Activated CD8-positive, alpha-beta T cell treated with anti-CD3 and anti-CD28 coated beads for 36 hours (primary cell): ENCODE measurements at regions not wholly inside any gene's neighbourhood (a gene's known extent, or its start where the extent isn't known, plus 50 kb on each side); places are given as distances from the start of the nearest gene placed in this dataset.
"Not testable (repeated sequence)": the region's sequence is repeated elsewhere in the genome, so short reads cannot be mapped to it uniquely, and the experiment has no call there.

Experiments
- ATAC-seq: fragments of 200-7000 bp; cut with Tn5 transposase; one replicate; pipeline ENCODE4 v1.10.0; 2021; ENCODE audit warnings: mild to moderate bottlenecking, moderate library complexity
- CTCF ChIA-PET: fragments of 350-600 bp; sonication (Branson Sonifier 250); formaldehyde crosslinking; loops from one replicate; lab custom pipeline; 2021; ENCODE audit warnings: antibody characterized with exemption; lab: Charles Lee
- POLR2A ChIA-PET: fragments of 350-600 bp; sonication (Branson Sonifier 250); formaldehyde crosslinking; loops from one replicate; lab custom pipeline; 2021; ENCODE audit warnings: antibody characterized with exemption; lab: Charles Lee
- DNase-seq: peaks from one replicate; pipeline ENCODE4 v3.0.0-alpha.2; 2020
- H3K27ac Mint-ChIP-seq: one replicate; pipeline ENCODE4 v1.8.0; 2021; ENCODE audit warnings: mild to moderate bottlenecking, mixed read lengths
- H3K27me3 Mint-ChIP-seq: one replicate; pipeline ENCODE4 v1.8.0; 2021; ENCODE audit warnings: mixed read lengths
- H3K36me3 Mint-ChIP-seq: one replicate; pipeline ENCODE4 v1.8.0; 2021; ENCODE audit warnings: low read depth, mixed read lengths
- H3K4me1 Mint-ChIP-seq: one replicate; pipeline ENCODE4 v1.8.0; 2021; ENCODE audit warnings: low read depth, mixed read lengths
- H3K4me3 Mint-ChIP-seq: one replicate; pipeline ENCODE4 v1.8.0; 2021; ENCODE audit warnings: mild to moderate bottlenecking, moderate library complexity, mixed read lengths
- H3K9me3 Mint-ChIP-seq: one replicate; pipeline ENCODE4 v1.8.0; 2021; ENCODE audit warnings: mixed read lengths
- CTCF ChIP-seq: fragments of 200-600 bp; IDR thresholded peaks from one replicate; pipeline ENCODE4 v1.8.0; 2022; ENCODE audit warnings: antibody characterized with exemption, mild to moderate bottlenecking
- intact Hi-C: fragments of 100-400 bp; cut with micrococcal nuclease; formaldehyde crosslinking; loops from one replicate; pipeline ENCODE4 v1.10.0; 2022

- CTCF ChIA-PET, result no interaction called here
- Mint-ChIP-seq H3K4me3 (no peak overlapping the region), H3K4me1 (no peaks in the 10 kb centered on the region), H3K9me3 (peaks cover 15% of the 10 kb centered on the region), H3K36me3 (no peaks in the 10 kb centered on the region), H3K27ac (no peak overlapping the region), H3K27me3 (no peaks in the 10 kb centered on the region)
- no peak for DNase-seq
- ATAC-seq, result no peak
- intact Hi-C loops, result no loop called here
- POLR2A ChIA-PET, result no interaction called here
- no peak for TF ChIP-seq CTCF
These were observed 775.8 kb downstream of the CDH11 start for GRCh38 chr16:64346080-64346479.

- no peak overlapping the region for H3K4me3 Mint-ChIP-seq
- CTCF ChIA-PET, result no interaction called here
- POLR2A ChIA-PET, result no interaction called here
- intact Hi-C loops, result no loop called here
- H3K27ac Mint-ChIP-seq, result no peak overlapping the region
- ATAC-seq (no peak), DNase-seq (no peak)
- no peak for TF ChIP-seq CTCF
- no peaks in the 10 kb centered on the region for H3K27me3 Mint-ChIP-seq
- no peaks in the 10 kb centered on the region for H3K4me1 Mint-ChIP-seq
- H3K9me3 Mint-ChIP-seq, result peaks cover 17% of the 10 kb centered on the region
- H3K36me3 Mint-ChIP-seq, result no peaks in the 10 kb centered on the region
These were observed 776.7 kb downstream of the CDH11 start for GRCh38 chr16:64345142-64345541.

GRCh38 chr16:64343820-64344443, 777.9 kb downstream of the CDH11 start:
- DNase-seq, H3K4me3 Mint-ChIP-seq, ATAC-seq, H3K4me1 Mint-ChIP-seq, H3K27me3 Mint-ChIP-seq, intact Hi-C loops, H3K27ac Mint-ChIP-seq, CTCF ChIA-PET, H3K36me3 Mint-ChIP-seq, POLR2A ChIA-PET: not testable (repeated sequence)
- peaks cover 16% of the 10 kb centered on the region for H3K9me3 Mint-ChIP-seq

GRCh38 chr16:64343061-64343819, 778.6 kb downstream of the CDH11 start:
- TF ChIP-seq CTCF, result no peak
- ChIA-PET CTCF (no interaction called here), POLR2A (no interaction called here)
- Mint-ChIP-seq H3K4me3 (no peak overlapping the region), H3K27ac (no peak overlapping the region), H3K4me1 (no peaks in the 10 kb centered on the region), H3K27me3 (no peaks in the 10 kb centered on the region), H3K9me3 (peaks cover 20% of the 10 kb centered on the region), H3K36me3 (no peaks in the 10 kb centered on the region)
- ATAC-seq, result no peak
- DNase-seq, result no peak
- intact Hi-C loops, result no loop called here

- POLR2A ChIA-PET, H3K36me3 Mint-ChIP-seq, CTCF ChIA-PET, intact Hi-C loops, DNase-seq, ATAC-seq, H3K27ac Mint-ChIP-seq, H3K27me3 Mint-ChIP-seq, H3K4me3 Mint-ChIP-seq, H3K4me1 Mint-ChIP-seq: not testable (repeated sequence)
- peaks cover 23% of the 10 kb centered on the region for H3K9me3 Mint-ChIP-seq
These were observed 780.5 kb downstream of the CDH11 start for GRCh38 chr16:64341336-64341735.

GRCh38 chr16:64339052-64339770, 782.7 kb downstream of the CDH11 start:
- no peak for TF ChIP-seq CTCF
- no peak for ATAC-seq

More at GRCh38 chr16:64339052-64339770, 782.7 kb downstream of the CDH11 start:
- Mint-ChIP-seq H3K9me3 (peaks cover 21% of the 10 kb centered on the region), H3K27me3 (no peaks in the 10 kb centered on the region), H3K36me3 (no peaks in the 10 kb centered on the region), H3K4me1 (no peaks in the 10 kb centered on the region), H3K27ac (no peak overlapping the region), H3K4me3 (no peak overlapping the region)
- no peak for DNase-seq
- ChIA-PET CTCF (no interaction called here), POLR2A (no interaction called here)
- intact Hi-C loops, result no loop called here
